ENCODE measurements at regions not wholly inside any gene's neighbourhood (a gene's known extent, or its start where the extent isn't known, plus 50 kb on each side); places are given as distances from the start of the nearest gene placed in this dataset.

DNA sequence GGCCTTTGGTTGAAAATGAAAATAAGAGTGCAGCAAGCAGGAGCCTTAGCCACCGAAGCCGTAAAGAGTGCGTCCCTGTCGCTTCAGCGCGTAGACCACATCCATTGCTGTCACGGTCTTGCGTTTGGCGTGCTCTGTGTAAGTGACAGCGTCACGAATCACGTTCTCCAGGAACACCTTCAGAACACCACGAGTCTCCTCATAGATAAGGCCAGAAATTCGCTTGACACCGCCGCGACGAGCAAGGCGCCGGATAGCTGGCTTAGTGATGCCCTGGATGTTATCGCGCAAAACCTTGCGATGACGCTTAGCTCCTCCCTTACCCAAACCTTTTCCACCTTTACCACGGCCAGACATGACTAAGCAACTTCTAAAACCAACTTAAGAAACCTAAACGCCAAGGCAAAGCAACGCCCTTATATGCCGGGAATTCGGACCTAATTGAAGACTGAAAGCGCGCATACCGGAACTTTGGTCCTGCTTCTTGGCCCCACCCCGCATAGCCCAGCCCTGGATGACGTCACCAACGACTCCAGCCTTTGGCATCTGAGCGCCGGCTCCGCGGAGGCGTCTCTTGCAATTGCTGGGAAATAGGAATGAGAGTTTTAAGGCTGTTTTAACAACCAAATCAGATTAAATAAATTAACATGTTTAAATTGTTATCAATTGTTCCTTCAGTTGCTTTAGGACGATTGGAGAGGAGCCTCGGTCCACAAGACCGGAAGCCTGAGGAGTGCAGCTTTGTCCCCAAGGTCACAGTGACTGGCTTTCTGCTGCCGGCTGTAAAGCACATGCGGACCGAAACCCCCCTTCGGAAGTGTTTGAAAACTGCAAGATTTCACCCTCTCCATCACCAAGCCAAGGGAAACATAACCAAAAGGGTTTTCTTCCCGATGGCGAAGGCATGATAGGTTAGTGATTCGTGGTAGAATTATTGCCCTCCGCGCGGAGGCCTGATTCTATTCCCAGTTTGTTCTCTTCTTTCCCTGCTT, 79.6 kb upstream of the BTN3A2 start:
- TF ChIP-seq CTCF (IDR thresholded peaks at IDR 0.05) (no peak), RAD21 (IDR thresholded peaks at IDR 0.05; ENCODE audit: low read length) (0 out of 2 replicates have a peak, but pooled peaks have one; percentile 4), ELF1 (IDR thresholded peaks at IDR 0.05) (peak; percentile 91), EP300 (IDR thresholded peaks at IDR 0.05; ENCODE audit: borderline replicate concordance in 1 of 2, low read depth in 1 of 2, low read length in 1 of 2) (peak; percentile 84 to 99)

All from SK-N-SH (cell line).